Transverse colon (tissue), 4 donors: ENCODE measurements at regions not wholly inside any gene's neighbourhood (a gene's known extent, or its start where the extent isn't known, plus 50 kb on each side); places are given as distances from the start of the nearest gene placed in this dataset.

ENCODE experiments used
- EP300 ChIP-seq: sonication (generic); formaldehyde crosslinking; IDR thresholded peaks from one replicate; pipeline ENCODE4 v1.6.1; 2017; ENCODE audit warnings: antibody characterized with exemption, low read depth
- POLR2A ChIP-seq: fragments of 450-650 bp; IDR thresholded peaks from one replicate; pipeline ENCODE4 v1.6.1; 2016; ENCODE audit warnings: antibody characterized with exemption, mild to moderate bottlenecking, moderate library complexity
- POLR2AphosphoS5 ChIP-seq, 3 donors: sonication (generic); formaldehyde crosslinking; IDR thresholded peaks; one replicate each; pipeline ENCODE4 v1.6.1; 2016; ENCODE audit warnings: antibody characterized with exemption in 3 of 3
- TF ChIP-seq, protein P1 (sequence below), 5 experiments: fragments of 200-600 bp in 3 of 5; fragments of 450-650 bp in 2 of 5; sonication (generic) in 3 of 5; IDR thresholded peaks; 1 replicate in 2 of 5; 2 replicates in 3 of 5; pipeline ENCODE4 v1.5.1; 2016 to 2017; ENCODE audit warnings: antibody characterized with exemption in 5 of 5, inconsistent platforms in 3 of 5, mild to moderate bottlenecking in 2 of 5, moderate library complexity in 1 of 5

DNA sequence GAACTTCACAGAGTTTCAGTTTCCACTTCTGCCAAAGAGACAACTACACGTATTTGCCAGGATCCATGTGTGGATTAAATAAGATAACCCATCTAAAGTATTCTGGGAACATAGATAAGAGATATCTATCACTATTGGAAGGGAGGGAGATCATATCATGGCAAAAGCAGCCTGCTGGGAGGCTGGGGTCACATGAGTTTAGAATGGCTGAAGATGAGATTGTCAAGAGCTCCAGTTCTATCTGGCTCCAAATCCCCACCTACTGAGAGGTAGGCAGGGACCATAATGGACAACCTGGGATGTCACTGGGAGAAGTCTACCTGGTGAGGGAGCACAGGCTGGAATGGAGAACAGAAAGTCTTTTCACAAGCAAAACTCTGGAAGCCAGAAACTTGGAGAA is 192.6 kb upstream of the ST6GAL2 start:
- TF ChIP-seq, protein P1, sequence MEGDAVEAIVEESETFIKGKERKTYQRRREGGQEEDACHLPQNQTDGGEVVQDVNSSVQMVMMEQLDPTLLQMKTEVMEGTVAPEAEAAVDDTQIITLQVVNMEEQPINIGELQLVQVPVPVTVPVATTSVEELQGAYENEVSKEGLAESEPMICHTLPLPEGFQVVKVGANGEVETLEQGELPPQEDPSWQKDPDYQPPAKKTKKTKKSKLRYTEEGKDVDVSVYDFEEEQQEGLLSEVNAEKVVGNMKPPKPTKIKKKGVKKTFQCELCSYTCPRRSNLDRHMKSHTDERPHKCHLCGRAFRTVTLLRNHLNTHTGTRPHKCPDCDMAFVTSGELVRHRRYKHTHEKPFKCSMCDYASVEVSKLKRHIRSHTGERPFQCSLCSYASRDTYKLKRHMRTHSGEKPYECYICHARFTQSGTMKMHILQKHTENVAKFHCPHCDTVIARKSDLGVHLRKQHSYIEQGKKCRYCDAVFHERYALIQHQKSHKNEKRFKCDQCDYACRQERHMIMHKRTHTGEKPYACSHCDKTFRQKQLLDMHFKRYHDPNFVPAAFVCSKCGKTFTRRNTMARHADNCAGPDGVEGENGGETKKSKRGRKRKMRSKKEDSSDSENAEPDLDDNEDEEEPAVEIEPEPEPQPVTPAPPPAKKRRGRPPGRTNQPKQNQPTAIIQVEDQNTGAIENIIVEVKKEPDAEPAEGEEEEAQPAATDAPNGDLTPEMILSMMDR (IDR thresholded peaks at IDR 0.05): no peak
- no peak for TF ChIP-seq POLR2AphosphoS5 (IDR thresholded peaks at IDR 0.05)
- TF ChIP-seq EP300: no peak
- TF ChIP-seq POLR2A: no peak
